MM.1S (cell line): ENCODE measurements at regions not wholly inside any gene's neighbourhood (a gene's known extent, or its start where the extent isn't known, plus 50 kb on each side); places are given as distances from the start of the nearest gene placed in this dataset.

ENCODE experiments used
- DNase-seq: peaks from one replicate; pipeline ENCODE4 v3.0.0-alpha.2; 2015
- H2AFZ ChIP-seq: fragments of 300-600 bp; sonication (generic); 2 replicates; pipeline ENCODE4 v1.6.0; 2016; ENCODE audit warnings: antibody characterized with exemption, low read length
- H3F3A ChIP-seq: fragments of 300-600 bp; sonication (generic); 2 replicates; pipeline ENCODE4 v1.6.1; 2016; ENCODE audit warnings: mild to moderate bottlenecking, antibody characterized with exemption, low read length, moderate library complexity, mixed read lengths; ENCODE audit not compliant: insufficient read depth
- H3K27ac ChIP-seq: fragments of 300-600 bp; sonication (generic); 2 replicates; pipeline ENCODE4 v1.5.1; 2016; ENCODE audit warnings: mild to moderate bottlenecking, low read length
- H3K27me3 ChIP-seq: fragments of 300-600 bp; sonication (generic); replicated peaks from 2 replicates; pipeline ENCODE4 v1.6.0; 2016; ENCODE audit warnings: low read length; ENCODE audit not compliant: insufficient read depth
- H3K36me3 ChIP-seq: fragments of 300-600 bp; sonication (generic); replicated peaks from 2 replicates; pipeline ENCODE4 v1.6.1; 2016; ENCODE audit warnings: mild to moderate bottlenecking, low read length, mixed read lengths; ENCODE audit not compliant: insufficient read depth
- H3K4me1 ChIP-seq: fragments of 300-600 bp; sonication (generic); 2 replicates; pipeline ENCODE4 v1.6.1; 2016; ENCODE audit warnings: low read length, mixed read lengths
- H3K4me2 ChIP-seq: fragments of 300-600 bp; sonication (generic); 2 replicates; pipeline ENCODE4 v1.6.0; 2016; ENCODE audit warnings: low read depth, low read length
- H3K4me3 ChIP-seq: fragments of 300-600 bp; sonication (generic); 2 replicates; pipeline ENCODE4 v1.5.1; 2016; ENCODE audit warnings: low read length, mixed read lengths
- H3K79me2 ChIP-seq: fragments of 300-600 bp; sonication (generic); 2 replicates; pipeline ENCODE4 v1.6.1; 2016; ENCODE audit warnings: mixed run types, low read length, mixed read lengths
- H3K9ac ChIP-seq: fragments of 300-600 bp; sonication (generic); 2 replicates; pipeline ENCODE4 v1.6.1; 2016; ENCODE audit warnings: low read length, mixed read lengths
- H3K9me2 ChIP-seq: fragments of 300-600 bp; sonication (generic); replicated peaks from 2 replicates; pipeline ENCODE4 v1.6.1; 2016; ENCODE audit warnings: mild to moderate bottlenecking, low read length, mixed read lengths; ENCODE audit not compliant: insufficient read depth
- H3K9me3 ChIP-seq: fragments of 300-600 bp; sonication (generic); replicated peaks from 2 replicates; pipeline ENCODE4 v1.6.1; 2016; ENCODE audit warnings: mild to moderate bottlenecking, low read length, mixed read lengths; ENCODE audit not compliant: insufficient read depth
- H4K20me1 ChIP-seq: fragments of 300-600 bp; sonication (generic); 2 replicates; pipeline ENCODE4 v1.6.1; 2016; ENCODE audit warnings: mild to moderate bottlenecking, low read length, moderate library complexity, mixed read lengths; ENCODE audit not compliant: insufficient read depth
- CTCF ChIP-seq: fragments of 300-600 bp; sonication (generic); IDR thresholded peaks from 2 replicates; pipeline ENCODE4 v1.5.1; 2016; ENCODE audit warnings: antibody characterized with exemption, low read length, mixed read lengths
- EZH2 ChIP-seq: fragments of 300-600 bp; sonication (generic); optimal IDR thresholded peaks from 2 replicates; pipeline ENCODE3; 2017; ENCODE audit warnings: low read depth, mild to moderate bottlenecking, antibody characterized with exemption, low read length, mixed read lengths
- EZH2phosphoT487 ChIP-seq: fragments of 300-600 bp; sonication (generic); IDR thresholded peaks from 2 replicates; pipeline ENCODE4 v1.6.1; 2018; ENCODE audit warnings: antibody characterized with exemption, low read length

GRCh38 chr1:219385787-219386427 lies 212.2 kb downstream of the LYPLAL1 start:
- no peak for TF ChIP-seq EZH2
- peak; percentile 84 for TF ChIP-seq CTCF
- TF ChIP-seq EZH2phosphoT487 = no peak
- H3K36me3 ChIP-seq = no peaks in the 10 kb centered on the region
- no peak overlapping the region for H3K27ac ChIP-seq
- peak; percentile 62 for DNase-seq
- no peaks in the 10 kb centered on the region for H3K9me3 ChIP-seq
- peaks cover 11% of the 10 kb centered on the region for H3K4me1 ChIP-seq
- no peaks in the 10 kb centered on the region for H3K9me2 ChIP-seq
- no peaks in the 10 kb centered on the region for H3F3A ChIP-seq
- no peak overlapping the region for H3K9ac ChIP-seq
- H3K27me3 ChIP-seq = no peaks in the 10 kb centered on the region
- no peaks in the 10 kb centered on the region for H3K79me2 ChIP-seq
- H2AFZ ChIP-seq = no peak overlapping the region
- H3K4me3 ChIP-seq = no peak overlapping the region
- H3K4me2 ChIP-seq = no peak overlapping the region
- H4K20me1 ChIP-seq = no peaks in the 10 kb centered on the region

- H3K4me2 ChIP-seq = no peak overlapping the region
- H3K79me2 ChIP-seq = no peaks in the 10 kb centered on the region
- H2AFZ ChIP-seq = no peak overlapping the region
- no peak overlapping the region for H3K27ac ChIP-seq
- no peaks in the 10 kb centered on the region for H3K9me2 ChIP-seq
- no peaks in the 10 kb centered on the region for H3K36me3 ChIP-seq
- H3K27me3 ChIP-seq = no peaks in the 10 kb centered on the region
- no peak overlapping the region for H3K9ac ChIP-seq
- no peaks in the 10 kb centered on the region for H3F3A ChIP-seq
- H3K9me3 ChIP-seq = no peaks in the 10 kb centered on the region
- H3K4me3 ChIP-seq = no peak overlapping the region
- TF ChIP-seq CTCF (no peak), EZH2 (no peak), EZH2phosphoT487 (no peak)
- DNase-seq = no peak
- no peaks in the 10 kb centered on the region for H4K20me1 ChIP-seq
- H3K4me1 ChIP-seq = peaks cover 11% of the 10 kb centered on the region
Observed at GRCh38 chr1:219383281-219383680, 209.6 kb downstream of the LYPLAL1 start.

GRCh38 chr1:219381396-219381795 lies 207.7 kb downstream of the LYPLAL1 start:
- DNase-seq = no peak
- Histone ChIP-seq H3K4me2 (no peak overlapping the region), H3K9ac (no peak overlapping the region)

More at GRCh38 chr1:219381396-219381795, 207.7 kb downstream of the LYPLAL1 start:
- TF ChIP-seq EZH2 (no peak), EZH2phosphoT487 (no peak), CTCF (no peak)
- Histone ChIP-seq H3K36me3 (no peaks in the 10 kb centered on the region), H3K4me1 (no peaks in the 10 kb centered on the region), H3K79me2 (no peaks in the 10 kb centered on the region), H3K4me3 (no peak overlapping the region), H3K9me3 (no peaks in the 10 kb centered on the region), H3K9me2 (no peaks in the 10 kb centered on the region), H3K27ac (no peak overlapping the region), H4K20me1 (no peaks in the 10 kb centered on the region), H3K27me3 (no peaks in the 10 kb centered on the region), H3F3A (no peaks in the 10 kb centered on the region), H2AFZ (no peak overlapping the region)
